ENCODE measurements at regions not wholly inside any gene's neighbourhood (a gene's known extent, or its start where the extent isn't known, plus 50 kb on each side); places are given as distances from the start of the nearest gene placed in this dataset.
A peak's percentile ranks its signal among the peaks of the same experiment; 100 is the strongest.

DNA sequence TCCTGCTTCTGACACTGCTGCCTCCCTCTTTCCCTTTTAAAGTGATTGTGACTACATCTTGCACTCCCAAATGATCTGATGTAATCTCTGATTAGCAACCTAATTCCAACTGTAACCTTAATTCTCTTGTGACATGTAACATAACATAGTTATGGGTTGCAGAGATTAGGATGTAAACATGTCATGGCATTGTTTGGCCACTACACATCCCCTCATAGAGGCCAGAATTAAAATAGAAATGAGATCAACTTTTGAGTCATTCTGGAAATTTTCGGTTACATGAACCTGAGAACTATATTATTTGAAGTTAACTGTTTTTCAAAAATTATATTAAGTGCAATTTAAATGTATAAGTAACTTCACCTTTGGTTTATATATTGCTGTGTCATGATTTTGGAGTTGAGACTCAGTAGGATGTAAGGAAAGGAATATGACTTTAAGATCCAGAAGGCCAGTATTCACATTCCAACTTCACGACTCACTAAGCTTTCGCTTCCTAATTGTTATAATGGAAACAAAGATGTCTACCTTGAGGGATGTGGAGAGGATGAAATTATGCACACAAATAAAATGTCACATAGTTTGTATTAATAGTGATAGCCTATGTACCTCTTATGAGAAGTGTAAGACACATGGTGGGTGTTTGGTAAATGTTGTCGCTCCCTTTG, 611.9 kb upstream of the MAP3K7 start:
- TF ChIP-seq, protein P1, sequence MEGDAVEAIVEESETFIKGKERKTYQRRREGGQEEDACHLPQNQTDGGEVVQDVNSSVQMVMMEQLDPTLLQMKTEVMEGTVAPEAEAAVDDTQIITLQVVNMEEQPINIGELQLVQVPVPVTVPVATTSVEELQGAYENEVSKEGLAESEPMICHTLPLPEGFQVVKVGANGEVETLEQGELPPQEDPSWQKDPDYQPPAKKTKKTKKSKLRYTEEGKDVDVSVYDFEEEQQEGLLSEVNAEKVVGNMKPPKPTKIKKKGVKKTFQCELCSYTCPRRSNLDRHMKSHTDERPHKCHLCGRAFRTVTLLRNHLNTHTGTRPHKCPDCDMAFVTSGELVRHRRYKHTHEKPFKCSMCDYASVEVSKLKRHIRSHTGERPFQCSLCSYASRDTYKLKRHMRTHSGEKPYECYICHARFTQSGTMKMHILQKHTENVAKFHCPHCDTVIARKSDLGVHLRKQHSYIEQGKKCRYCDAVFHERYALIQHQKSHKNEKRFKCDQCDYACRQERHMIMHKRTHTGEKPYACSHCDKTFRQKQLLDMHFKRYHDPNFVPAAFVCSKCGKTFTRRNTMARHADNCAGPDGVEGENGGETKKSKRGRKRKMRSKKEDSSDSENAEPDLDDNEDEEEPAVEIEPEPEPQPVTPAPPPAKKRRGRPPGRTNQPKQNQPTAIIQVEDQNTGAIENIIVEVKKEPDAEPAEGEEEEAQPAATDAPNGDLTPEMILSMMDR (IDR thresholded peaks at IDR 0.05; ENCODE audit: poor library complexity, severe bottlenecking) = no peak
- TF ChIP-seq SMC3 (conservative IDR thresholded peaks at IDR 0.05; ENCODE audit: poor library complexity) (no peak), EZH2 (IDR thresholded peaks at IDR 0.05; ENCODE audit: borderline replicate concordance, insufficient read depth, low read length, poor library complexity, severe bottlenecking) (no peak), RAD21 (conservative IDR thresholded peaks at IDR 0.05) (no peak), MXI1 (conservative IDR thresholded peaks at IDR 0.05; ENCODE audit: poor library complexity, severe bottlenecking) (no peak), EP300 (conservative IDR thresholded peaks at IDR 0.05; ENCODE audit: poor library complexity, severe bottlenecking) (no peak), POLR2AphosphoS5 (IDR thresholded peaks at IDR 0.05) (no peak), TAF1 (IDR thresholded peaks at IDR 0.05; ENCODE audit: low read depth) (no peak)
- TF ChIP-seq, protein P2, sequence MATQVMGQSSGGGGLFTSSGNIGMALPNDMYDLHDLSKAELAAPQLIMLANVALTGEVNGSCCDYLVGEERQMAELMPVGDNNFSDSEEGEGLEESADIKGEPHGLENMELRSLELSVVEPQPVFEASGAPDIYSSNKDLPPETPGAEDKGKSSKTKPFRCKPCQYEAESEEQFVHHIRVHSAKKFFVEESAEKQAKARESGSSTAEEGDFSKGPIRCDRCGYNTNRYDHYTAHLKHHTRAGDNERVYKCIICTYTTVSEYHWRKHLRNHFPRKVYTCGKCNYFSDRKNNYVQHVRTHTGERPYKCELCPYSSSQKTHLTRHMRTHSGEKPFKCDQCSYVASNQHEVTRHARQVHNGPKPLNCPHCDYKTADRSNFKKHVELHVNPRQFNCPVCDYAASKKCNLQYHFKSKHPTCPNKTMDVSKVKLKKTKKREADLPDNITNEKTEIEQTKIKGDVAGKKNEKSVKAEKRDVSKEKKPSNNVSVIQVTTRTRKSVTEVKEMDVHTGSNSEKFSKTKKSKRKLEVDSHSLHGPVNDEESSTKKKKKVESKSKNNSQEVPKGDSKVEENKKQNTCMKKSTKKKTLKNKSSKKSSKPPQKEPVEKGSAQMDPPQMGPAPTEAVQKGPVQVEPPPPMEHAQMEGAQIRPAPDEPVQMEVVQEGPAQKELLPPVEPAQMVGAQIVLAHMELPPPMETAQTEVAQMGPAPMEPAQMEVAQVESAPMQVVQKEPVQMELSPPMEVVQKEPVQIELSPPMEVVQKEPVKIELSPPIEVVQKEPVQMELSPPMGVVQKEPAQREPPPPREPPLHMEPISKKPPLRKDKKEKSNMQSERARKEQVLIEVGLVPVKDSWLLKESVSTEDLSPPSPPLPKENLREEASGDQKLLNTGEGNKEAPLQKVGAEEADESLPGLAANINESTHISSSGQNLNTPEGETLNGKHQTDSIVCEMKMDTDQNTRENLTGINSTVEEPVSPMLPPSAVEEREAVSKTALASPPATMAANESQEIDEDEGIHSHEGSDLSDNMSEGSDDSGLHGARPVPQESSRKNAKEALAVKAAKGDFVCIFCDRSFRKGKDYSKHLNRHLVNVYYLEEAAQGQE (IDR thresholded peaks at IDR 0.05; ENCODE audit: borderline replicate concordance) = no peak
- no peak overlapping the region for H3K9ac ChIP-seq (ENCODE audit: low read length)
- no peak overlapping the region for H2AFZ ChIP-seq (ENCODE audit: low read depth, low read length)
- no peak overlapping the region for H3K4me3 ChIP-seq (ENCODE audit: low read length)
- no peaks in the 10 kb centered on the region for H3K27me3 ChIP-seq (ENCODE audit: insufficient read depth, low read depth, low read length)
- H3F3A ChIP-seq (ENCODE audit: insufficient read depth, low read length, poor library complexity, severe bottlenecking) = no peaks in the 10 kb centered on the region
- H3K4me2 ChIP-seq (ENCODE audit: low read length) = no peak overlapping the region
- H3K27ac ChIP-seq (ENCODE audit: low read length) = no peak overlapping the region
- no peaks in the 10 kb centered on the region for H3K79me2 ChIP-seq (replicated peaks; ENCODE audit: insufficient read depth, low read length)
- H3K9me3 ChIP-seq (ENCODE audit: low read length) = no peaks in the 10 kb centered on the region
- H4K20me1 ChIP-seq (ENCODE audit: insufficient read depth) = no peaks in the 10 kb centered on the region
- H3K9me2 ChIP-seq (ENCODE audit: insufficient read depth, low read length) = no peaks in the 10 kb centered on the region
- no peaks in the 10 kb centered on the region for H3K36me3 ChIP-seq (ENCODE audit: insufficient read depth, low read length)

DNA sequence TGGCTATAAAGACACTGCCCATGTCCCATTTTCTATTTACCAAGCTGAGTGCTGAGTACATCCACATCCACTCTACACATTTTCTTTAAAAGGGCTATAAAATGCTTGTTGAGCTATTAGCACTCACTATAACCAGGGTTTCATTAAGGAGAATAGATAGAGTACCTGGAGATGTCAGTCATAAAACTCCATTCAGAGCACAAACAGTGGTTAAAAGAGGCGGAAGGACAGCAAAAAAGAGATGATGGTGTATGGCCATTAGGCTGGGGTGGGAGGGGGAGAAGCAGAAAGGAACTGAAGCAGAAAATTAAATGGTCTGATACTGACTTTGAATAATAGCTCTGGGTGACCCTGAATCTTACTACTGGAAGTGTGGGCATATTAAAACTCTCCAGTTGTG, 609.9 kb upstream of the MAP3K7 start:
- Histone ChIP-seq H3K27ac (ENCODE audit: low read length) (no peak overlapping the region), H3K79me2 (replicated peaks; ENCODE audit: insufficient read depth, low read length) (no peaks in the 10 kb centered on the region), H3K9ac (ENCODE audit: low read length) (no peak overlapping the region), H3K36me3 (ENCODE audit: insufficient read depth, low read length) (no peaks in the 10 kb centered on the region), H3K9me2 (ENCODE audit: insufficient read depth, low read length) (no peaks in the 10 kb centered on the region), H4K20me1 (ENCODE audit: insufficient read depth) (no peaks in the 10 kb centered on the region), H3K4me2 (ENCODE audit: low read length) (no peak overlapping the region), H2AFZ (ENCODE audit: low read depth, low read length) (no peak overlapping the region), H3K27me3 (ENCODE audit: insufficient read depth, low read depth, low read length) (no peaks in the 10 kb centered on the region), H3F3A (ENCODE audit: insufficient read depth, low read length, poor library complexity, severe bottlenecking) (no peaks in the 10 kb centered on the region), H3K9me3 (ENCODE audit: low read length) (no peaks in the 10 kb centered on the region), H3K4me3 (ENCODE audit: low read length) (no peak overlapping the region)
- TF ChIP-seq MXI1 (conservative IDR thresholded peaks at IDR 0.05; ENCODE audit: poor library complexity, severe bottlenecking) (no peak), RAD21 (conservative IDR thresholded peaks at IDR 0.05) (no peak), SMC3 (conservative IDR thresholded peaks at IDR 0.05; ENCODE audit: poor library complexity) (no peak), POLR2AphosphoS5 (IDR thresholded peaks at IDR 0.05) (peak; percentile 50), EP300 (conservative IDR thresholded peaks at IDR 0.05; ENCODE audit: poor library complexity, severe bottlenecking) (no peak), EZH2 (IDR thresholded peaks at IDR 0.05; ENCODE audit: borderline replicate concordance, insufficient read depth, low read length, poor library complexity, severe bottlenecking) (no peak)
- TF ChIP-seq, protein P2 (IDR thresholded peaks at IDR 0.05; ENCODE audit: borderline replicate concordance) = no peak
